ENCODE measurements at regions not wholly inside any gene's neighbourhood (a gene's known extent, or its start where the extent isn't known, plus 50 kb on each side); places are given as distances from the start of the nearest gene placed in this dataset.

- TF ChIP-seq, protein P1, sequence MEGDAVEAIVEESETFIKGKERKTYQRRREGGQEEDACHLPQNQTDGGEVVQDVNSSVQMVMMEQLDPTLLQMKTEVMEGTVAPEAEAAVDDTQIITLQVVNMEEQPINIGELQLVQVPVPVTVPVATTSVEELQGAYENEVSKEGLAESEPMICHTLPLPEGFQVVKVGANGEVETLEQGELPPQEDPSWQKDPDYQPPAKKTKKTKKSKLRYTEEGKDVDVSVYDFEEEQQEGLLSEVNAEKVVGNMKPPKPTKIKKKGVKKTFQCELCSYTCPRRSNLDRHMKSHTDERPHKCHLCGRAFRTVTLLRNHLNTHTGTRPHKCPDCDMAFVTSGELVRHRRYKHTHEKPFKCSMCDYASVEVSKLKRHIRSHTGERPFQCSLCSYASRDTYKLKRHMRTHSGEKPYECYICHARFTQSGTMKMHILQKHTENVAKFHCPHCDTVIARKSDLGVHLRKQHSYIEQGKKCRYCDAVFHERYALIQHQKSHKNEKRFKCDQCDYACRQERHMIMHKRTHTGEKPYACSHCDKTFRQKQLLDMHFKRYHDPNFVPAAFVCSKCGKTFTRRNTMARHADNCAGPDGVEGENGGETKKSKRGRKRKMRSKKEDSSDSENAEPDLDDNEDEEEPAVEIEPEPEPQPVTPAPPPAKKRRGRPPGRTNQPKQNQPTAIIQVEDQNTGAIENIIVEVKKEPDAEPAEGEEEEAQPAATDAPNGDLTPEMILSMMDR (IDR thresholded peaks at IDR 0.05; ENCODE audit: borderline replicate concordance, extremely low read depth, low read length, poor library complexity, severe bottlenecking): no peak
- TF ChIP-seq EZH2 (IDR thresholded peaks at IDR 0.05; ENCODE audit: borderline replicate concordance, low read depth, low read length, severe bottlenecking): no peak
These were observed 1617.8 kb upstream of the FLRT2 start for GRCh38 chr14:83912032-83912642.

All from DND-41 (cell line).